PC-9 (cell line): ENCODE measurements at regions not wholly inside any gene's neighbourhood (a gene's known extent, or its start where the extent isn't known, plus 50 kb on each side); places are given as distances from the start of the nearest gene placed in this dataset.
"Not testable (repeated sequence)": the region's sequence is repeated elsewhere in the genome, so short reads cannot be mapped to it uniquely, and the experiment has no call there.

Source experiments
- EZH2 ChIP-seq: fragments of 200-600 bp; sonication (generic); IDR thresholded peaks from 2 replicates; pipeline ENCODE4 v1.8.0; 2017; ENCODE audit warnings: antibody characterized with exemption, low read depth
- TF ChIP-seq, protein P1 (sequence below): fragments of 200-600 bp; sonication (generic); conservative IDR thresholded peaks from 2 replicates; pipeline ENCODE4 v1.6.1; 2017; ENCODE audit warnings: mixed run types, antibody characterized with exemption, mild to moderate bottlenecking, moderate library complexity

DNA sequence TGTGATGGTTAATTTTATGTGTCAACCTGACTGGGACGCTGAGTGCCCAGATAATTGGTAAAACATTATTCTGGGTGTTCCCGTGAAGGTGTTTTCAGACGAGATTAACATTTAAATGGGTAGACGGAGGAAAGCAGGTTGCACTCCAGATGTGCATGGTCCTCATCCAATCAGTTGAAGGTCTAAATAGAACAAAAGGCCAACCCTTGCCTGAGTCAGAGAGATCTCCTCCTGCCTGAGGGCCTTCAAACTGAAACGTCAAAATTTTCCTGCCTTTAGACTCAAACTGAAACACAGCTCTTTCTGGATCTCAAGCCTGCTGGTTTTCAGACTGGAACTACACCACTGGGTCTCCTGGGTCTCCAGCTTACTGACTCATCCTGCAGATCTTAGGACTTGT is 73.5 kb downstream of the NPIPA8 start:
- not testable (repeated sequence) for TF ChIP-seq EZH2
- TF ChIP-seq, protein P1, sequence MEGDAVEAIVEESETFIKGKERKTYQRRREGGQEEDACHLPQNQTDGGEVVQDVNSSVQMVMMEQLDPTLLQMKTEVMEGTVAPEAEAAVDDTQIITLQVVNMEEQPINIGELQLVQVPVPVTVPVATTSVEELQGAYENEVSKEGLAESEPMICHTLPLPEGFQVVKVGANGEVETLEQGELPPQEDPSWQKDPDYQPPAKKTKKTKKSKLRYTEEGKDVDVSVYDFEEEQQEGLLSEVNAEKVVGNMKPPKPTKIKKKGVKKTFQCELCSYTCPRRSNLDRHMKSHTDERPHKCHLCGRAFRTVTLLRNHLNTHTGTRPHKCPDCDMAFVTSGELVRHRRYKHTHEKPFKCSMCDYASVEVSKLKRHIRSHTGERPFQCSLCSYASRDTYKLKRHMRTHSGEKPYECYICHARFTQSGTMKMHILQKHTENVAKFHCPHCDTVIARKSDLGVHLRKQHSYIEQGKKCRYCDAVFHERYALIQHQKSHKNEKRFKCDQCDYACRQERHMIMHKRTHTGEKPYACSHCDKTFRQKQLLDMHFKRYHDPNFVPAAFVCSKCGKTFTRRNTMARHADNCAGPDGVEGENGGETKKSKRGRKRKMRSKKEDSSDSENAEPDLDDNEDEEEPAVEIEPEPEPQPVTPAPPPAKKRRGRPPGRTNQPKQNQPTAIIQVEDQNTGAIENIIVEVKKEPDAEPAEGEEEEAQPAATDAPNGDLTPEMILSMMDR, result not testable (repeated sequence)
